ENCODE measurements at regions not wholly inside any gene's neighbourhood (a gene's known extent, or its start where the extent isn't known, plus 50 kb on each side); places are given as distances from the start of the nearest gene placed in this dataset.

GRCh38 chr11:71201936-71202597 is 50.3 kb downstream of the SHANK2 start:
- no peak for DNase-seq

- no peak for DNase-seq
These were observed 51.1 kb downstream of the SHANK2 start for GRCh38 chr11:71201231-71201630.

GRCh38 chr11:71200761-71201160 is 51.6 kb downstream of the SHANK2 start:
- no peak for DNase-seq

GRCh38 chr11:71200172-71200716 is 52.1 kb downstream of the SHANK2 start:
- DNase-seq, result no peak

GRCh38 chr11:71199226-71199820 is 53.1 kb downstream of the SHANK2 start:
- no peak for DNase-seq

GRCh38 chr11:71198823-71199165 is 53.6 kb downstream of the SHANK2 start:
- no peak for DNase-seq

- DNase-seq, result no peak
These were observed 54.1 kb downstream of the SHANK2 start for GRCh38 chr11:71198141-71198822.

- no peak for DNase-seq
These were observed 55.3 kb downstream of the SHANK2 start for GRCh38 chr11:71197096-71197495.

GRCh38 chr11:71194710-71195109 is 57.7 kb downstream of the SHANK2 start:
- DNase-seq, result no peak

- no peak for DNase-seq
These were observed 58.9 kb downstream of the SHANK2 start for GRCh38 chr11:71193431-71193830.

- no peak for DNase-seq
These were observed 59.7 kb downstream of the SHANK2 start for GRCh38 chr11:71192629-71193028.

GRCh38 chr11:71191201-71191600 is 61.2 kb downstream of the SHANK2 start:
- no peak for DNase-seq

GRCh38 chr11:71190551-71190950 is 61.8 kb downstream of the SHANK2 start:
- DNase-seq, result no peak

GRCh38 chr11:71189768-71190315 is 62.5 kb downstream of the SHANK2 start:
- DNase-seq, result peak; percentile 32

GRCh38 chr11:71188886-71189767 is 63.2 kb downstream of the SHANK2 start:
- DNase-seq, result peak; percentile 21

GRCh38 chr11:71188073-71188472 is 64.3 kb downstream of the SHANK2 start:
- DNase-seq, result peak; percentile 26

- peak; percentile 11 for DNase-seq
These were observed 65.6 kb downstream of the SHANK2 start for GRCh38 chr11:71186806-71187205.

GRCh38 chr11:71185411-71185810 is 67.0 kb downstream of the SHANK2 start:
- DNase-seq, result peak; percentile 1

GRCh38 chr11:71184421-71185210 is 67.8 kb downstream of the SHANK2 start:
- peak; percentile 37 for DNase-seq

- no peak for DNase-seq
These were observed 68.5 kb downstream of the SHANK2 start for GRCh38 chr11:71183878-71184277.

GRCh38 chr11:71182791-71183677 is 69.3 kb downstream of the SHANK2 start:
- peak; percentile 35 for DNase-seq
